Tibial nerve (tissue), 4 donors: ENCODE measurements at regions not wholly inside any gene's neighbourhood (a gene's known extent, or its start where the extent isn't known, plus 50 kb on each side); places are given as distances from the start of the nearest gene placed in this dataset.

Experiments
- CTCF ChIP-seq, 5 experiments: fragments of 200-600 bp in 3 of 5; fragments of 450-650 bp in 2 of 5; sonication (generic) in 3 of 5; IDR thresholded peaks; one replicate each; pipeline ENCODE4 v1.5.1; 2016 to 2019; ENCODE audit warnings: antibody characterized with exemption in 5 of 5, mild to moderate bottlenecking in 3 of 5, moderate library complexity in 2 of 5
- EP300 ChIP-seq, 2 donors: sonication (generic); formaldehyde crosslinking; IDR thresholded peaks; one replicate each; pipeline ENCODE4 v1.6.1; 2017; ENCODE audit warnings: antibody characterized with exemption in 2 of 2, mild to moderate bottlenecking in 1 of 2
- POLR2A ChIP-seq, 2 donors: fragments of 450-650 bp; IDR thresholded peaks; one replicate each; pipeline ENCODE4 v1.6.1; 2017; ENCODE audit warnings: antibody characterized with exemption in 2 of 2, mild to moderate bottlenecking in 2 of 2, moderate library complexity in 2 of 2

- no peak for TF ChIP-seq POLR2A (IDR thresholded peaks at IDR 0.05)
- TF ChIP-seq CTCF (IDR thresholded peaks at IDR 0.05): no peak
- no peak for TF ChIP-seq EP300 (IDR thresholded peaks at IDR 0.05)
Observed at GRCh38 chr5:128711216-128711615, 173.2 kb upstream of the FBN2 start.
